IMR-90 (cell line): ENCODE measurements at regions not wholly inside any gene's neighbourhood (a gene's known extent, or its start where the extent isn't known, plus 50 kb on each side); places are given as distances from the start of the nearest gene placed in this dataset.

Source experiments
- ATAC-seq: fragments of 200-7000 bp; cut with Tn5 transposase; 2 replicates; pipeline ENCODE4 v1.9.1; 2020; ENCODE audit warnings: low read depth, mild to moderate bottlenecking, moderate library complexity
- BruUV-seq: library from RNA; stranded (reverse); fragments of 400-500 nt; replicated peaks from 2 replicates; lab custom pipeline; 2021; lab: Mats Ljungman, UMichigan
- CTCF ChIA-PET: fragments of 300-600 bp; formaldehyde crosslinking; extraction: SDS; loops from one replicate; lab custom pipeline; 2021; ENCODE audit warnings: antibody characterized with exemption; lab: Yijun Ruan, JAX
- POLR2A ChIA-PET: fragments of 300-600 bp; sonication (Branson Sonifier 250); formaldehyde crosslinking; loops from one replicate; lab custom pipeline; 2022; ENCODE audit warnings: antibody characterized with exemption; ENCODE audit not compliant: unreplicated experiment; lab: Charles Lee
- DNase-seq: peaks from one replicate; pipeline ENCODE4 v3.0.0; 2013
- H2AFZ ChIP-seq: replicated peaks from 2 replicates; pipeline ENCODE3; 2013; ENCODE audit warnings: low read length, mild to moderate bottlenecking; ENCODE audit not compliant: poor library complexity
- H2AK5ac ChIP-seq: 2 replicates; pipeline ENCODE4 v1.6.1; 2013; ENCODE audit warnings: low read depth, low read length, inconsistent platforms
- H2AK9ac ChIP-seq: replicated peaks from 2 replicates; pipeline ENCODE3; 2013; ENCODE audit warnings: mild to moderate bottlenecking, low read depth, low read length, moderate library complexity; ENCODE audit not compliant: poor library complexity
- H2BK120ac ChIP-seq: 2 replicates; pipeline ENCODE4 v1.6.1; 2013; ENCODE audit warnings: low read depth, low read length, inconsistent platforms
- H2BK15ac ChIP-seq: 3 replicates; pipeline ENCODE4 v1.6.1; 2013; ENCODE audit warnings: low read depth, low read length, inconsistent platforms
- H2BK20ac ChIP-seq: 2 replicates; pipeline ENCODE4 v1.6.1; 2013; ENCODE audit warnings: low read depth, mild to moderate bottlenecking, inconsistent platforms, low read length, moderate library complexity
- H2BK5ac ChIP-seq: 2 replicates; pipeline ENCODE4 v1.6.1; 2013; ENCODE audit warnings: mild to moderate bottlenecking, low read depth, low read length, inconsistent platforms; ENCODE audit not compliant: poor library complexity, severe bottlenecking
- H3K14ac ChIP-seq: replicated peaks from 2 replicates; pipeline ENCODE4 v1.6.1; 2013; ENCODE audit warnings: low read depth, low read length, inconsistent platforms
- H3K18ac ChIP-seq: 2 replicates; pipeline ENCODE4 v1.6.1; 2013; ENCODE audit warnings: low read depth, low read length, control low read depth
- H3K23ac ChIP-seq: 2 replicates; pipeline ENCODE4 v1.6.1; 2013; ENCODE audit warnings: low read depth, low read length, inconsistent platforms
- H3K27ac ChIP-seq: 2 replicates; pipeline ENCODE4 v1.5.1; 2013; ENCODE audit warnings: mild to moderate bottlenecking, control low read depth, low read length; ENCODE audit not compliant: insufficient read depth
- H3K27me3 ChIP-seq: 2 replicates; pipeline ENCODE4 v1.6.1; 2013; ENCODE audit warnings: low read length; ENCODE audit not compliant: control insufficient read depth, insufficient read depth
- H3K36me3 ChIP-seq: 2 replicates; pipeline ENCODE4 v1.6.1; 2013; ENCODE audit warnings: low read length, mixed read lengths; ENCODE audit not compliant: control insufficient read depth, insufficient read depth
- H3K4ac ChIP-seq: 2 replicates; pipeline ENCODE4 v1.6.1; 2013; ENCODE audit warnings: low read depth, low read length, inconsistent platforms
- H3K4me1 ChIP-seq: 2 replicates; pipeline ENCODE4 v1.6.1; 2013; ENCODE audit warnings: low read length, mixed read lengths; ENCODE audit not compliant: control insufficient read depth, insufficient read depth
- H3K4me2 ChIP-seq: 2 replicates; pipeline ENCODE4 v1.6.1; 2013; ENCODE audit warnings: low read depth, mild to moderate bottlenecking, control low read depth, low read length, moderate library complexity
- H3K4me3 ChIP-seq: 2 replicates; pipeline ENCODE4 v1.5.1; 2013; ENCODE audit warnings: low read depth, mild to moderate bottlenecking, control low read depth, low read length, moderate library complexity; ENCODE audit not compliant: insufficient read depth
- H3K56ac ChIP-seq: 2 replicates; pipeline ENCODE4 v1.6.1; 2013; ENCODE audit warnings: low read length, inconsistent platforms; ENCODE audit not compliant: insufficient read depth; ENCODE audit errors: extremely low read depth
- H3K79me1 ChIP-seq, 2 experiments: 2 replicates each; pipeline ENCODE4 v1.6.1; 2013; ENCODE audit warnings: low read length in 2 of 2, inconsistent platforms in 1 of 2, low read depth in 1 of 2
- H3K9ac ChIP-seq: 2 replicates; pipeline ENCODE4 v1.6.1; 2013; ENCODE audit warnings: low read depth, low read length, control low read depth
- H3K9me1 ChIP-seq: 2 replicates; pipeline ENCODE4 v1.6.1; 2013; ENCODE audit warnings: low read length, inconsistent platforms; ENCODE audit not compliant: insufficient read depth
- H3K9me3 ChIP-seq: 2 replicates; pipeline ENCODE4 v1.6.1; 2013; ENCODE audit warnings: low read length; ENCODE audit not compliant: control insufficient read depth, insufficient read depth
- H4K20me1 ChIP-seq: 2 replicates; pipeline ENCODE4 v1.6.1; 2013; ENCODE audit warnings: low read length, inconsistent platforms; ENCODE audit not compliant: insufficient read depth
- H4K5ac ChIP-seq: 2 replicates; pipeline ENCODE4 v1.6.1; 2013; ENCODE audit warnings: mild to moderate bottlenecking, low read depth, low read length, control low read depth
- H4K8ac ChIP-seq, 2 experiments: 2 replicates each; pipeline ENCODE4 v1.6.1; 2013; ENCODE audit warnings: low read depth in 2 of 2, low read length in 2 of 2, control low read depth in 1 of 2, inconsistent platforms in 1 of 2
- H4K91ac ChIP-seq: 2 replicates; pipeline ENCODE4 v1.6.1; 2013; ENCODE audit warnings: low read depth, low read length, inconsistent platforms; ENCODE audit not compliant: insufficient read depth
- FOS ChIP-seq: fragments of 150-350 bp; IDR thresholded peaks from 2 replicates; pipeline ENCODE4 v1.6.1; 2016; ENCODE audit warnings: low read depth, low read length
- MAFK ChIP-seq: IDR thresholded peaks from 2 replicates; pipeline ENCODE4 v1.6.1; 2012; ENCODE audit warnings: low read depth, low read length, improper control_type of control experiment
- MAZ ChIP-seq: IDR thresholded peaks from 2 replicates; pipeline ENCODE4 v1.6.1; 2012; ENCODE audit warnings: low read depth, mild to moderate bottlenecking, low read length, improper control_type of control experiment, moderate library complexity, borderline replicate concordance
- MXI1 ChIP-seq: IDR thresholded peaks from 2 replicates; pipeline ENCODE4 v1.6.1; 2012; ENCODE audit warnings: low read depth, mild to moderate bottlenecking, low read length, moderate library complexity, borderline replicate concordance
- POLR2A ChIP-seq: IDR thresholded peaks from 2 replicates; pipeline ENCODE4 v1.6.1; 2012; ENCODE audit warnings: mild to moderate bottlenecking, low read depth, low read length
- RAD21 ChIP-seq: IDR thresholded peaks from 2 replicates; pipeline ENCODE4 v1.6.1; 2012; ENCODE audit warnings: low read length, improper control_type of control experiment
- WGBS, 2 experiments: methylation state at CpG; one replicate each; pipeline versions ENCODE4 v1.1.5 to v1.1.7; 2013; ENCODE audit warnings: missing lambda C conversion rate in 2 of 2; ENCODE audit not compliant: insufficient read length in 1 of 2; ENCODE audit errors: extremely low coverage in 2 of 2; 5-methylcytosine and 5-hydroxymethylcytosine counted together
- dilution Hi-C: fragments of 300-500 bp; cut with HindIII; formaldehyde crosslinking; loops from one replicate; pipeline ENCODE4 v1.14.3; 2018; ENCODE audit warnings: low sequenced_read_pairs; ENCODE audit not compliant: unreplicated experiment
- in situ Hi-C: fragments of 300-500 bp; cut with MboI; formaldehyde crosslinking; loops from 3 replicates; pipeline ENCODE4 v1.14.3; 2019; ENCODE audit warnings: low sequenced_read_pairs, inconsistent platforms, mixed read lengths
- intact Hi-C: fragments of 100-400 bp; cut with micrococcal nuclease; formaldehyde crosslinking; loops from 2 replicates; pipeline ENCODE4 v1.10.0; 2022
- TF ChIP-seq, protein P1 (sequence below): conservative IDR thresholded peaks from 2 replicates; pipeline ENCODE4 v1.5.1; 2012; ENCODE audit warnings: mild to moderate bottlenecking, low read depth, low read length, improper control_type of control experiment
- TF ChIP-seq, protein P2 (sequence below): fragments of 150-350 bp; IDR thresholded peaks from 2 replicates; pipeline ENCODE4 v1.6.1; 2017; ENCODE audit warnings: mild to moderate bottlenecking, antibody characterized with exemption, low read length, low read depth

DNA sequence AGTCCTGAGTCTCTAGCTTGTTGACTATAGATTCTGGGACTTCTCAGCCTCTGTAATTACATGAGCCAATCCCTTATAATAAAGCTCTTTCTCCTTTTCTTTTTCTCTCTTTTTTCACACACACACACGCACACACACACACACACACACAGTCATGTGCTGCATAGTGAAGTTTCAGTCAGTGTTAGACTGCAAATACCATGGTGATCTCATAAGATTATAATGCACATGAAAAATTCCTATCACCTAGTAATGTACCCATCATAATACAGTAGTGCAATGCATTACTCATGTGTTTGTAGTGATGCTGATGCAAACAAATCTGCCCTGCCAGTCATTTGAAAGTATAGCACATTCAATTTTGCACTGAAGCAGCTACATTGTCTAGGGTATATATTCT lies 558.2 kb downstream of the SUCLG1 start:
- BruUV-seq: no TSS peak
- no peak for ATAC-seq
- Histone ChIP-seq H2BK15ac (no peak overlapping the region), H4K91ac (no peak overlapping the region), H2BK120ac (no peak overlapping the region), H3K14ac (no peak overlapping the region), H3K4me2 (no peak overlapping the region), H3K4ac (no peak overlapping the region), H4K20me1 (no peaks in the 10 kb centered on the region), H4K5ac (no peak overlapping the region), H3K27me3 (no peaks in the 10 kb centered on the region), H3K9me1 (no peaks in the 10 kb centered on the region), H3K9ac (no peak overlapping the region), H2BK20ac (no peak overlapping the region), H3K18ac (no peak overlapping the region), H3K4me1 (no peaks in the 10 kb centered on the region), H4K8ac (no peak overlapping the region), H3K23ac (no peak overlapping the region), H3K56ac (no peak overlapping the region), H3K4me3 (no peak overlapping the region), H2BK5ac (no peak overlapping the region), H2AK9ac (no peak overlapping the region), H3K79me1 (no peaks in the 10 kb centered on the region), H3K9me3 (no peaks in the 10 kb centered on the region), H3K36me3 (no peaks in the 10 kb centered on the region), H3K27ac (no peak overlapping the region), H2AFZ (no peak overlapping the region), H2AK5ac (no peak overlapping the region)
- WGBS, 2 experiments: no CpG with 5 or more reads among the region's 1 CpG
- POLR2A ChIA-PET: no interaction called here
- TF ChIP-seq FOS (no peak), MAZ (no peak), POLR2A (no peak), MAFK (no peak), MXI1 (no peak), RAD21 (no peak)
- TF ChIP-seq, protein P1, sequence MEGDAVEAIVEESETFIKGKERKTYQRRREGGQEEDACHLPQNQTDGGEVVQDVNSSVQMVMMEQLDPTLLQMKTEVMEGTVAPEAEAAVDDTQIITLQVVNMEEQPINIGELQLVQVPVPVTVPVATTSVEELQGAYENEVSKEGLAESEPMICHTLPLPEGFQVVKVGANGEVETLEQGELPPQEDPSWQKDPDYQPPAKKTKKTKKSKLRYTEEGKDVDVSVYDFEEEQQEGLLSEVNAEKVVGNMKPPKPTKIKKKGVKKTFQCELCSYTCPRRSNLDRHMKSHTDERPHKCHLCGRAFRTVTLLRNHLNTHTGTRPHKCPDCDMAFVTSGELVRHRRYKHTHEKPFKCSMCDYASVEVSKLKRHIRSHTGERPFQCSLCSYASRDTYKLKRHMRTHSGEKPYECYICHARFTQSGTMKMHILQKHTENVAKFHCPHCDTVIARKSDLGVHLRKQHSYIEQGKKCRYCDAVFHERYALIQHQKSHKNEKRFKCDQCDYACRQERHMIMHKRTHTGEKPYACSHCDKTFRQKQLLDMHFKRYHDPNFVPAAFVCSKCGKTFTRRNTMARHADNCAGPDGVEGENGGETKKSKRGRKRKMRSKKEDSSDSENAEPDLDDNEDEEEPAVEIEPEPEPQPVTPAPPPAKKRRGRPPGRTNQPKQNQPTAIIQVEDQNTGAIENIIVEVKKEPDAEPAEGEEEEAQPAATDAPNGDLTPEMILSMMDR: no peak
- TF ChIP-seq, protein P2, sequence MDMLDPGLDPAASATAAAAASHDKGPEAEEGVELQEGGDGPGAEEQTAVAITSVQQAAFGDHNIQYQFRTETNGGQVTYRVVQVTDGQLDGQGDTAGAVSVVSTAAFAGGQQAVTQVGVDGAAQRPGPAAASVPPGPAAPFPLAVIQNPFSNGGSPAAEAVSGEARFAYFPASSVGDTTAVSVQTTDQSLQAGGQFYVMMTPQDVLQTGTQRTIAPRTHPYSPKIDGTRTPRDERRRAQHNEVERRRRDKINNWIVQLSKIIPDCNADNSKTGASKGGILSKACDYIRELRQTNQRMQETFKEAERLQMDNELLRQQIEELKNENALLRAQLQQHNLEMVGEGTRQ: no peak
- peak; percentile 2 for DNase-seq
- intact Hi-C loops: loop anchor here (5.0 kb wide), 1 partner anchor 819 kb away; no protein-coding TSS in a partner anchor
- in situ Hi-C loops: no loop called here
- dilution Hi-C loops: no loop called here
- CTCF ChIA-PET: no interaction called here
